Sigmoid colon (tissue), 4 donors: ENCODE measurements at regions not wholly inside any gene's neighbourhood (a gene's known extent, or its start where the extent isn't known, plus 50 kb on each side); places are given as distances from the start of the nearest gene placed in this dataset.

Experiments
- POLR2A ChIP-seq, 2 donors: fragments of 450-650 bp; IDR thresholded peaks; one replicate each; pipeline ENCODE4 v1.6.1; 2016; ENCODE audit warnings: antibody characterized with exemption in 2 of 2, mild to moderate bottlenecking in 2 of 2, moderate library complexity in 2 of 2
- POLR2AphosphoS5 ChIP-seq, 4 donors: sonication (generic); formaldehyde crosslinking; IDR thresholded peaks; one replicate each; pipeline ENCODE4 v1.6.1; 2017; ENCODE audit warnings: antibody characterized with exemption in 4 of 4
- TF ChIP-seq, protein P1 (sequence below), 4 experiments: fragments of 450-650 bp in 3 of 4; fragments of 200-600 bp in 1 of 4; IDR thresholded peaks; one replicate each; pipeline ENCODE4 v1.5.1; 2016 to 2019; ENCODE audit warnings: antibody characterized with exemption in 4 of 4, mild to moderate bottlenecking in 3 of 4, moderate library complexity in 2 of 4

DNA sequence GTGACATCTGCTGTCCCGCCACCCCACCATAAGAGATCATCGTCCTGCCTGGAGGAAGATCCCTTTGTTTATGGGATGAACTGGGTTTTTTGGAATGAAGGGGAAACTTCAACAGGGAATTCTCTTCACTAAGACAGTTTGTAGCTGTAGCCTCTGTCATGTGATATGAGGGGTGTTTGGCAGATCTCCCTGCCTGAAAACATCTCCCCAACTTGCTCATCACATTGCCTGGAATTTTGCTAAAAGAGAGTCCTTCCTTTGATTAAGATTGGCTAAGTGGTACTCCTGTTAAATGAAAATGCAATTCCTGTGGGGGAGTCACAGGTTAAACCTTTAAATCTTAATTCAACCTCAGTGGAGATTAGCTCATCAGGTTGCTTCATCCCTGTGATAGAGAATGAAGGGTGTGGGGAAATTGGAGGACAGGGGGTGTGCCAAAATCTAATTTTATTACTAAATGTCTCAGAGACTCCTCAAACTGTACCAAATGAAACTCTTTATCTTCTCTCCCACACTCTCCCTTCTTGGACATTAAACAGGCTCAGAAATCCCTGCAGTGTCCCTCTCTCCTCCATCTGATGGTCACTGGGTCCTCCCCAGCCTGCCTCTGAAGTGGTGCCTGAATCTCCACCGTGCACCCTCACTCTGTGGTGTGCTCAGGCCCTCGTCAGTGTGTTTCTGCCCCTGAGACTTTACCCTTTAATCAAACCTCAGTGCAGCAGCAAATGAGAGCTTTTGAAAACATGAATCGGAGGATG lies 54.8 kb downstream of the IER5 start:
- TF ChIP-seq, protein P1, sequence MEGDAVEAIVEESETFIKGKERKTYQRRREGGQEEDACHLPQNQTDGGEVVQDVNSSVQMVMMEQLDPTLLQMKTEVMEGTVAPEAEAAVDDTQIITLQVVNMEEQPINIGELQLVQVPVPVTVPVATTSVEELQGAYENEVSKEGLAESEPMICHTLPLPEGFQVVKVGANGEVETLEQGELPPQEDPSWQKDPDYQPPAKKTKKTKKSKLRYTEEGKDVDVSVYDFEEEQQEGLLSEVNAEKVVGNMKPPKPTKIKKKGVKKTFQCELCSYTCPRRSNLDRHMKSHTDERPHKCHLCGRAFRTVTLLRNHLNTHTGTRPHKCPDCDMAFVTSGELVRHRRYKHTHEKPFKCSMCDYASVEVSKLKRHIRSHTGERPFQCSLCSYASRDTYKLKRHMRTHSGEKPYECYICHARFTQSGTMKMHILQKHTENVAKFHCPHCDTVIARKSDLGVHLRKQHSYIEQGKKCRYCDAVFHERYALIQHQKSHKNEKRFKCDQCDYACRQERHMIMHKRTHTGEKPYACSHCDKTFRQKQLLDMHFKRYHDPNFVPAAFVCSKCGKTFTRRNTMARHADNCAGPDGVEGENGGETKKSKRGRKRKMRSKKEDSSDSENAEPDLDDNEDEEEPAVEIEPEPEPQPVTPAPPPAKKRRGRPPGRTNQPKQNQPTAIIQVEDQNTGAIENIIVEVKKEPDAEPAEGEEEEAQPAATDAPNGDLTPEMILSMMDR (IDR thresholded peaks at IDR 0.05): no peak
- TF ChIP-seq POLR2A (IDR thresholded peaks at IDR 0.05) (no peak), POLR2AphosphoS5 (IDR thresholded peaks at IDR 0.05) (peak in 1 of 4 donors; percentile 4)
